Glutamatergic neuron (in vitro differentiated cells): ENCODE measurements at regions not wholly inside any gene's neighbourhood (a gene's known extent, or its start where the extent isn't known, plus 50 kb on each side); places are given as distances from the start of the nearest gene placed in this dataset.
A peak's percentile ranks its signal among the peaks of the same experiment; 100 is the strongest.

Experiments used
- DNase-seq: peaks from one replicate; pipeline ENCODE4 v3.0.0; 2022
- H3K27ac Mint-ChIP-seq: one replicate; pipeline ENCODE4 v1.8.0; 2020; ENCODE audit warnings: mild to moderate bottlenecking, mixed read lengths, inconsistent platforms; ENCODE audit not compliant: unreplicated experiment
- H3K27me3 Mint-ChIP-seq: one replicate; pipeline ENCODE4 v1.8.0; 2020; ENCODE audit warnings: mild to moderate bottlenecking, moderate library complexity, mixed read lengths, inconsistent platforms; ENCODE audit not compliant: unreplicated experiment
- H3K36me3 Mint-ChIP-seq: one replicate; pipeline ENCODE4 v1.8.0; 2020; ENCODE audit warnings: mild to moderate bottlenecking, mixed read lengths, inconsistent platforms; ENCODE audit not compliant: unreplicated experiment
- H3K4me1 Mint-ChIP-seq: one replicate; pipeline ENCODE4 v1.8.0; 2020; ENCODE audit warnings: mild to moderate bottlenecking, low read depth, mixed read lengths, inconsistent platforms; ENCODE audit not compliant: unreplicated experiment
- H3K4me3 Mint-ChIP-seq: one replicate; pipeline ENCODE4 v1.8.0; 2020; ENCODE audit warnings: mild to moderate bottlenecking, mixed read lengths, inconsistent platforms; ENCODE audit not compliant: unreplicated experiment
- H3K9me3 Mint-ChIP-seq: one replicate; pipeline ENCODE4 v1.8.0; 2020; ENCODE audit warnings: mild to moderate bottlenecking, moderate library complexity, mixed read lengths, inconsistent platforms; ENCODE audit not compliant: unreplicated experiment
- TF ChIP-seq, protein P1 (sequence below): fragments of 200-600 bp; sonication (generic); IDR thresholded peaks from one replicate; pipeline ENCODE4 v1.5.0; 2021; ENCODE audit not compliant: partially characterized antibody, unreplicated experiment

DNA sequence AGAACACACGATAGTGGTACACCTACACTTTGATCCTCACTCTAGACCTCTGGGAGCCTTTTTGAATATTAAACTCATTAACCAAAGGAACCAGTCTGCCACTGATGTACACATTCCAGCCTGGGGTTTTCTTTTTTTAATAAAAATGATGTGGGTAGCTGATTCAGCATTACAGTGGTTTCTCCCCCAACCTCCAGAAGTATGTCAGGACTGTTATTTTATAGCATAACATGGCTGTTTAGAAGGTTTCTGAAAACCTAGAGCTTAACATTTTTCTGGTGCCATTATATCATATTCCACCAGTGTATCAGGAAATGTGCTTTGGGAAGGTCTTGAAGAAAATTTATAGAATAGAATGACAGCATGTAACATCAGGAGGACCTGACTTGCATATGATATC lies 540.9 kb upstream of the WWC1 start:
- peaks cover 15% of the 10 kb centered on the region for H3K4me1 Mint-ChIP-seq
- no peaks in the 10 kb centered on the region for H3K27me3 Mint-ChIP-seq
- H3K27ac Mint-ChIP-seq: no peak overlapping the region
- no peak for DNase-seq
- no peaks in the 10 kb centered on the region for H3K36me3 Mint-ChIP-seq
- H3K4me3 Mint-ChIP-seq: no peak overlapping the region
- TF ChIP-seq, protein P1, sequence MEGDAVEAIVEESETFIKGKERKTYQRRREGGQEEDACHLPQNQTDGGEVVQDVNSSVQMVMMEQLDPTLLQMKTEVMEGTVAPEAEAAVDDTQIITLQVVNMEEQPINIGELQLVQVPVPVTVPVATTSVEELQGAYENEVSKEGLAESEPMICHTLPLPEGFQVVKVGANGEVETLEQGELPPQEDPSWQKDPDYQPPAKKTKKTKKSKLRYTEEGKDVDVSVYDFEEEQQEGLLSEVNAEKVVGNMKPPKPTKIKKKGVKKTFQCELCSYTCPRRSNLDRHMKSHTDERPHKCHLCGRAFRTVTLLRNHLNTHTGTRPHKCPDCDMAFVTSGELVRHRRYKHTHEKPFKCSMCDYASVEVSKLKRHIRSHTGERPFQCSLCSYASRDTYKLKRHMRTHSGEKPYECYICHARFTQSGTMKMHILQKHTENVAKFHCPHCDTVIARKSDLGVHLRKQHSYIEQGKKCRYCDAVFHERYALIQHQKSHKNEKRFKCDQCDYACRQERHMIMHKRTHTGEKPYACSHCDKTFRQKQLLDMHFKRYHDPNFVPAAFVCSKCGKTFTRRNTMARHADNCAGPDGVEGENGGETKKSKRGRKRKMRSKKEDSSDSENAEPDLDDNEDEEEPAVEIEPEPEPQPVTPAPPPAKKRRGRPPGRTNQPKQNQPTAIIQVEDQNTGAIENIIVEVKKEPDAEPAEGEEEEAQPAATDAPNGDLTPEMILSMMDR: no peak
- no peaks in the 10 kb centered on the region for H3K9me3 Mint-ChIP-seq

DNA sequence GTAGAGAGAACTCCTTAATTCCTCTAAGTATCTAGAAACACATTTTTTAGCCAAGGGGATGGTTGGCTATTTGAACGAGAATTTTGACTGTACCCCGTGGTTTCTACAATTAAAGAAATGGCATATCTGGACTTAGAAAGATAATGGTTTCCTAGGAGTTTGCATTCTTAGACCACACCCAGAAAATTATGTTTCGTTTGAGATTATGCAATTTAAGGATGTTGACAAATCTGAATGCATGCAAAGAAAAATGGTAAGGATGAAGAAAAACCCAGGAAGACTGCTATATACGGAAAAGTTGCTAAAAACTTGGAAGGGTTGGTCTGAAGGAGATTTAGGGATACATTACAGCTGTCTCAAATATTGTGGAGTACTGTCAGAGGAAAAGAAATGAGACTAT lies 538.5 kb upstream of the WWC1 start:
- DNase-seq: no peak
- no peaks in the 10 kb centered on the region for H3K36me3 Mint-ChIP-seq
- H3K27ac Mint-ChIP-seq: no peak overlapping the region
- no peaks in the 10 kb centered on the region for H3K27me3 Mint-ChIP-seq
- TF ChIP-seq, protein P1: no peak
- peaks cover 18% of the 10 kb centered on the region for H3K4me1 Mint-ChIP-seq
- H3K9me3 Mint-ChIP-seq: no peaks in the 10 kb centered on the region
- no peak overlapping the region for H3K4me3 Mint-ChIP-seq

DNA sequence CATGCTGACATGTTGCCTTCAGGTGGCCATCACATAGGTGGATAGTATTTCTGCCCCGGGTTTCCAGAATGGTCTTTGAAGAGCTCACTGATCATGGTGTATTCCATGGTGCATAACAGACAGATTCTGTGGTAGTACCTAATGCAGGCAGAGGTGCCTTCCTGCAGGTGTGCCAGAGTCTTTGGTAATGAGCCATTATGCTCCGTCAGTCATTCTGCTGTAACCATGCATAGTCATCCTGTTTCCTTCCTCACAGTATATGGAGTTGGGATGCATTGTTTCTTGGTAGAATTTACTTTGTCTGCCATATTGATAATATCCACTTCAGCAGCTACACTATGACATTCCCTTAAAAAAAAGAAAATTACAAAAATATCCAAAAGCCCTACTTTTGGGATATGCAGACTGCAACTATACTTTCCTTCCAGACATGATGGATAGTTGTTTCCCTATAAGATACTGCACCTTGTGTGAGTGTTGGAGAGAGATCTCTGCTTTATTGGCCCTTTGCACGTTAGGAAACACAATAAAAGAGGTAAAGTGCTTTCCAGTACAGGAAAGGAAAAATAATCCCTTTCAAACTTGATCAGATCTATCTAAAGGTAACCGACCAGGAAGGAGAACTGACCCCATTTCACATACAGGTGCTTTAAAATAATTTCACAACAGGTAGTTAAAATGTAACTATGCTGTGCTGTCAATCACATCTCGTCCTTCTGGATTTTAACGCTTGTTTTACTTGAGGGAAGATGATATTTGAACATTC lies 537.5 kb upstream of the WWC1 start:
- TF ChIP-seq, protein P1: no peak
- H3K9me3 Mint-ChIP-seq: no peaks in the 10 kb centered on the region
- DNase-seq: no peak
- H3K4me1 Mint-ChIP-seq: peaks cover 18% of the 10 kb centered on the region
- H3K4me3 Mint-ChIP-seq: no peak overlapping the region
- no peak overlapping the region for H3K27ac Mint-ChIP-seq
- no peaks in the 10 kb centered on the region for H3K27me3 Mint-ChIP-seq
- no peaks in the 10 kb centered on the region for H3K36me3 Mint-ChIP-seq

DNA sequence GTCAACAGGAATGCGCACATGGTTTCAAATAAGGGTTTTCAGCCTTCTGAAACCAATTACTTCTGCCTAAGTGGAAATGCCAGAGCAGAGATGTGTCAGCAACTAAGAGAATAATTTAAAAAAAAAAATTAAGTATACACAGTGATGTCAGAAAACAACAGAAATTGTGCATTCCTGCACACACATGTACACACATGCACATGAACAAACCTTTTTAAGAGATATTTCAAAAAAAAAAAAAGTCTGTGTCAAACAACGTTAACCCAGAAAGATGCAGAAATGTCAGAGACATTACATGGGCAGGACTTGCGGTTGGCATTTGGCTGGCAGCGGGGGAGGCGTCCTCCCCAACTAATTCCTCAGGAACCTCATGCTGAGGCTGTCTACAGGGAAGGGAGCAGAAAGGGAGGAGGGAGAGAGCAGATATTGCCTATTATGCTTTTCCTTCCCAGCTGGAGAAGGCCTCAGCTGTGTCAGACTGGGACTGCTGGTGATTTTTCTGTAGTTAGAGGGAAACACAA lies 536.9 kb upstream of the WWC1 start:
- H3K27ac Mint-ChIP-seq: peak overlapping the region; percentile 25
- no peaks in the 10 kb centered on the region for H3K9me3 Mint-ChIP-seq
- peak; percentile 21 for DNase-seq
- TF ChIP-seq, protein P1: no peak
- H3K4me3 Mint-ChIP-seq: peak overlapping the region; percentile 44
- H3K27me3 Mint-ChIP-seq: no peaks in the 10 kb centered on the region
- no peaks in the 10 kb centered on the region for H3K36me3 Mint-ChIP-seq
- peaks cover 18% of the 10 kb centered on the region for H3K4me1 Mint-ChIP-seq

DNA sequence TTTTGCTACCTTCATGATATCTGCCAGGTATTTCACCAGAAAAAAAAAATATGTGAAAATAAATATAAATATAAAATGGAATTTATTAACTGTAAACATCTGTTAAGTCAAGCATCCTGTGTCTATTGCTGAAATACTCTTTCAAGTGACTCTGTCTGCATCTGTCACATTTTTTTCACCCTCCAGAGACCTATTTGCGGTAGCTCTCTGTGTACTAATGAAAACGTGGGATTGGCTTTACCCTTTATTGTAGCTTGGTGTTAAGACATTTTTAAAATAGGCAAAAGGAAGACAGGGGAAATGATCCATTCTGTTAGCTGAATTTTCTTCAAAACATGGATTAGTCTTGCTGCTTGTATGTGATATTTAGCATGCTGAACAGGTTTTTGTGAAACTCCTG lies 536.0 kb upstream of the WWC1 start:
- H3K4me3 Mint-ChIP-seq: no peak overlapping the region
- H3K27me3 Mint-ChIP-seq: no peaks in the 10 kb centered on the region

More for the DNA sequence above, 536.0 kb upstream of the WWC1 start:
- Mint-ChIP-seq H3K27ac (no peak overlapping the region), H3K36me3 (no peaks in the 10 kb centered on the region), H3K9me3 (no peaks in the 10 kb centered on the region), H3K4me1 (peaks cover 16% of the 10 kb centered on the region)
- TF ChIP-seq, protein P1: no peak
- no peak for DNase-seq
